ENCODE measurements at regions not wholly inside any gene's neighbourhood (a gene's known extent, or its start where the extent isn't known, plus 50 kb on each side); places are given as distances from the start of the nearest gene placed in this dataset.

- TF ChIP-seq, protein P1, sequence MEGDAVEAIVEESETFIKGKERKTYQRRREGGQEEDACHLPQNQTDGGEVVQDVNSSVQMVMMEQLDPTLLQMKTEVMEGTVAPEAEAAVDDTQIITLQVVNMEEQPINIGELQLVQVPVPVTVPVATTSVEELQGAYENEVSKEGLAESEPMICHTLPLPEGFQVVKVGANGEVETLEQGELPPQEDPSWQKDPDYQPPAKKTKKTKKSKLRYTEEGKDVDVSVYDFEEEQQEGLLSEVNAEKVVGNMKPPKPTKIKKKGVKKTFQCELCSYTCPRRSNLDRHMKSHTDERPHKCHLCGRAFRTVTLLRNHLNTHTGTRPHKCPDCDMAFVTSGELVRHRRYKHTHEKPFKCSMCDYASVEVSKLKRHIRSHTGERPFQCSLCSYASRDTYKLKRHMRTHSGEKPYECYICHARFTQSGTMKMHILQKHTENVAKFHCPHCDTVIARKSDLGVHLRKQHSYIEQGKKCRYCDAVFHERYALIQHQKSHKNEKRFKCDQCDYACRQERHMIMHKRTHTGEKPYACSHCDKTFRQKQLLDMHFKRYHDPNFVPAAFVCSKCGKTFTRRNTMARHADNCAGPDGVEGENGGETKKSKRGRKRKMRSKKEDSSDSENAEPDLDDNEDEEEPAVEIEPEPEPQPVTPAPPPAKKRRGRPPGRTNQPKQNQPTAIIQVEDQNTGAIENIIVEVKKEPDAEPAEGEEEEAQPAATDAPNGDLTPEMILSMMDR (IDR thresholded peaks at IDR 0.05) = no peak
- no peak for TF ChIP-seq POLR2A (IDR thresholded peaks at IDR 0.05)
- no peaks in the 10 kb centered on the region for H3K4me1 ChIP-seq
- H3K36me3 ChIP-seq (replicated peaks in 1 of 2; ENCODE audit: insufficient read depth in 1 of 2, low read depth in 2 of 2) = no peaks in the 10 kb centered on the region
- no peaks in the 10 kb centered on the region for H3K9me3 ChIP-seq
- H3K27ac ChIP-seq = no peak overlapping the region
- H3K27me3 ChIP-seq = no peaks in the 10 kb centered on the region
- DNase-seq = no peak
- intact Hi-C loops (cut with DNase I) = no loop called here
- no peak for ATAC-seq
- WGBS, 2 donors = 88 to 92% methylated on average over 2 to 5 of the region's 5 CpGs
- no peak overlapping the region for H3K4me3 ChIP-seq
These were observed 328.8 kb downstream of the MAN2A1 start for GRCh38 chr5:110018509-110018908.

DNA sequence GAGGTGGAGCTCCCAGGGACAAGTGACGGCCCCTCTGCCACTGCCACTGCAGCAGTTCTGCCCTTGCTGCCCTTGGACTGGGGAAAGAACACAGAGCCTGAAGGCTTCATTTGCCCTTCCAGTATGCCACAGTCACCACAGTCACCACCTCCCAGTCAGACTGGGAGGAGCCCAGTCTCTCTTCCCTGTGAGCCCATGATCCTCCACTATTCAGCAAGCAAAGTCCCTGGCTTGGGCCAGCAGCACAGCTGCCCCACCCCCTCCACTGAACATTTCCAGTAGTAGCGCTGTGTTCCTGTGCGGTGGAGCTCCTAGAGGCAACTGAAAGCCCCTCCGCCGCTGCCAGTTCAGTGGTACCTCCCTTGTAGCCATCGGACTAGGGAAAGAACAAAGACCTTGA is 329.4 kb downstream of the MAN2A1 start:
- Histone ChIP-seq H3K9me3 (no peaks in the 10 kb centered on the region), H3K27ac (no peak overlapping the region), H3K4me1 (no peaks in the 10 kb centered on the region), H3K36me3 (replicated peaks in 1 of 2; ENCODE audit: insufficient read depth in 1 of 2, low read depth in 2 of 2) (no peaks in the 10 kb centered on the region), H3K27me3 (no peaks in the 10 kb centered on the region), H3K4me3 (no peak overlapping the region)
- WGBS, 2 donors = 89 to 94% methylated on average over 6 of the region's 6 CpGs
- intact Hi-C loops (cut with DNase I) = no loop called here
- no peak for TF ChIP-seq POLR2A (IDR thresholded peaks at IDR 0.05)
- TF ChIP-seq, protein P1 (IDR thresholded peaks at IDR 0.05) = no peak
- DNase-seq (no peak), ATAC-seq (no peak)

DNA sequence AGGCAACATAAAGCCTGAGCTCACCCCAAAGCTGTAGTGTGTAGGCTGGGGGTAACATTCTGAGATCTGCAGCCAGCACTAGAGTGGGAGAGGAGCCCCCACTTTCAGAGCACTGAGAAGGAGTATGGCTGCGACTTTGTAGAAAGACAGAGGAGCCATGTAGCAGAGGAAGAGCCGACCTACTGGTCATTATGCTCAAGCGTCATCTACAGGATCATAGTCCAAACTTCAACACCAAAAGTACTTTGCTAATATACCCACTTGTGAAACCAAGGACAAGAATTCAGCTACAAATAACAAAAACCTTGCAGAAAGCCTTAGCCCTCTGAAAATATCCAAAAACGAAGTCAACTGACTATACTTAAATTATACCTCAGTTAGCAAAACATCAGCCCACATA is 330.1 kb downstream of the MAN2A1 start:
- no peaks in the 10 kb centered on the region for H3K27me3 ChIP-seq
- no peak overlapping the region for H3K27ac ChIP-seq
- H3K4me1 ChIP-seq = no peaks in the 10 kb centered on the region
- DNase-seq (no peak), ATAC-seq (no peak)
- intact Hi-C loops (cut with DNase I) = no loop called here
- TF ChIP-seq, protein P1 (IDR thresholded peaks at IDR 0.05) = no peak
- no peak for TF ChIP-seq POLR2A (IDR thresholded peaks at IDR 0.05)
- 80 to 83% methylated on average over 4 of the region's 4 CpGs for WGBS, 2 donors
- H3K36me3 ChIP-seq (replicated peaks in 1 of 2; ENCODE audit: insufficient read depth in 1 of 2, low read depth in 2 of 2) = no peaks in the 10 kb centered on the region
- no peaks in the 10 kb centered on the region for H3K9me3 ChIP-seq
- H3K4me3 ChIP-seq = no peak overlapping the region

- Histone ChIP-seq H3K36me3 (replicated peaks in 1 of 2; ENCODE audit: insufficient read depth in 1 of 2, low read depth in 2 of 2) (no peaks in the 10 kb centered on the region), H3K27me3 (no peaks in the 10 kb centered on the region), H3K4me1 (no peaks in the 10 kb centered on the region), H3K9me3 (no peaks in the 10 kb centered on the region), H3K27ac (no peak overlapping the region), H3K4me3 (no peak overlapping the region)
- WGBS, 2 donors = 89 to 91% methylated on average over 3 of the region's 3 CpGs
- intact Hi-C loops (cut with DNase I) = no loop called here
- DNase-seq = no peak
- no peak for ATAC-seq
- TF ChIP-seq, protein P1 (IDR thresholded peaks at IDR 0.05) = no peak
- no peak for TF ChIP-seq POLR2A (IDR thresholded peaks at IDR 0.05)
These were observed 331.5 kb downstream of the MAN2A1 start for GRCh38 chr5:110021251-110021650.

DNA sequence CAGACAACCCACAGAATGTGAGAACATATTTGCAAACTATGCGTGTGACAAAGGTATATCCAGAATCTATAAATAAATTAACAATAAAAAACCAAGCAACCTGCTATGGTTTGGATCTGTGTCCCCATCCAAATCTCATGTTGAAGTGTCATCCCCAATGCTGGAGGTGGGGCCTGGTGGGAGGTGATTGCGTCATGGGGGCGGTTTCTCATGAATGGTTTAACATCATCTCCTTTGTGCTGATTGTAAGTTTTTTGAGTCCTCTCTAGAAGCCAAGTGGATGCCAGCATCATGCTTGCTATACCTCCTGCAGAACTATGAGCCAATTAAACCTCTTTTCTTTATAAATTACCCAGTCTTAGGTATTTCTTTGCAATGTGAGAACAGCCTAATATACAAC is 335.4 kb downstream of the MAN2A1 start:
- TF ChIP-seq, protein P1 (IDR thresholded peaks at IDR 0.05) = no peak
- no peak for TF ChIP-seq POLR2A (IDR thresholded peaks at IDR 0.05)
- no peaks in the 10 kb centered on the region for H3K36me3 ChIP-seq (replicated peaks in 1 of 2; ENCODE audit: insufficient read depth in 1 of 2, low read depth in 2 of 2)
- DNase-seq (no peak), ATAC-seq (no peak)
- no peaks in the 10 kb centered on the region for H3K9me3 ChIP-seq
- H3K27ac ChIP-seq = no peak overlapping the region
- 82 to 95% methylated on average over 3 of the region's 3 CpGs for whole genome bisulfite sequencing, 2 donors
- no peak overlapping the region for H3K4me3 ChIP-seq
- H3K4me1 ChIP-seq = no peaks in the 10 kb centered on the region
- H3K27me3 ChIP-seq = no peaks in the 10 kb centered on the region
- intact Hi-C loops (cut with DNase I) = no loop called here
